WERI-Rb-1 (cell line): ENCODE measurements at regions not wholly inside any gene's neighbourhood (a gene's known extent, or its start where the extent isn't known, plus 50 kb on each side); places are given as distances from the start of the nearest gene placed in this dataset.

Source experiments
- DNase-seq: peaks from one replicate; pipeline ENCODE4 v3.0.0-alpha.2; 2020
- H3K27ac ChIP-seq: fragments of 250-450 bp; sonication (Bioruptor Pico); 2 replicates; pipeline ENCODE4 v1.5.1; 2020; ENCODE audit warnings: mild to moderate bottlenecking, moderate library complexity
- H3K27me3 ChIP-seq: fragments of 250-450 bp; sonication (Bioruptor Pico); 2 replicates; pipeline ENCODE4 v1.5.1; 2021; ENCODE audit warnings: mild to moderate bottlenecking, low read depth, moderate library complexity; ENCODE audit not compliant: insufficient read depth, severe bottlenecking
- H3K36me3 ChIP-seq: fragments of 250-450 bp; sonication (Bioruptor Pico); 2 replicates; pipeline ENCODE4 v1.5.1; 2020; ENCODE audit warnings: mild to moderate bottlenecking, moderate library complexity
- H3K4me3 ChIP-seq: 2 replicates; pipeline ENCODE4 v1.5.1; 2011; ENCODE audit warnings: low read depth, mild to moderate bottlenecking, control low read depth, low read length
- H3K9me3 ChIP-seq: fragments of 250-450 bp; sonication (Bioruptor Pico); 2 replicates; pipeline ENCODE4 v1.5.1; 2021; ENCODE audit warnings: mild to moderate bottlenecking, moderate library complexity; ENCODE audit not compliant: severe bottlenecking
- CTCF ChIP-seq: IDR thresholded peaks from 2 replicates; pipeline ENCODE4 v1.5.1; 2011; ENCODE audit warnings: low read depth, mild to moderate bottlenecking, control low read depth, inconsistent platforms, low read length

- Histone ChIP-seq H3K9me3 (no peaks in the 10 kb centered on the region), H3K36me3 (no peaks in the 10 kb centered on the region), H3K27ac (no peak overlapping the region), H3K27me3 (no peaks in the 10 kb centered on the region), H3K4me3 (no peak overlapping the region)
- no peak for DNase-seq
- TF ChIP-seq CTCF = no peak
These were observed 104.7 kb upstream of the SLC66A3 start for GRCh38 chr2:11050565-11050964.

GRCh38 chr2:11051280-11051679, 104.0 kb upstream of the SLC66A3 start:
- no peak overlapping the region for H3K4me3 ChIP-seq
- DNase-seq = no peak
- TF ChIP-seq CTCF = no peak
- no peaks in the 10 kb centered on the region for H3K36me3 ChIP-seq
- H3K9me3 ChIP-seq = no peaks in the 10 kb centered on the region
- no peak overlapping the region for H3K27ac ChIP-seq
- H3K27me3 ChIP-seq = no peaks in the 10 kb centered on the region

- H3K4me3 ChIP-seq = no peak overlapping the region
- no peak for TF ChIP-seq CTCF
- H3K9me3 ChIP-seq = no peaks in the 10 kb centered on the region
- H3K27me3 ChIP-seq = no peaks in the 10 kb centered on the region
- H3K36me3 ChIP-seq = no peaks in the 10 kb centered on the region
- no peak overlapping the region for H3K27ac ChIP-seq
- no peak for DNase-seq
These were observed 101.7 kb upstream of the SLC66A3 start for GRCh38 chr2:11053546-11053945.

GRCh38 chr2:11054783-11055678, 100.2 kb upstream of the SLC66A3 start:
- Histone ChIP-seq H3K4me3 (no peak overlapping the region), H3K9me3 (no peaks in the 10 kb centered on the region), H3K27ac (no peak overlapping the region), H3K36me3 (no peaks in the 10 kb centered on the region), H3K27me3 (no peaks in the 10 kb centered on the region)
- TF ChIP-seq CTCF = no peak
- no peak for DNase-seq

GRCh38 chr2:11055679-11056215, 99.5 kb upstream of the SLC66A3 start:
- H3K36me3 ChIP-seq = no peaks in the 10 kb centered on the region
- H3K4me3 ChIP-seq = no peak overlapping the region
- no peak overlapping the region for H3K27ac ChIP-seq
- peaks cover 5% of the 10 kb centered on the region for H3K9me3 ChIP-seq
- H3K27me3 ChIP-seq = no peaks in the 10 kb centered on the region
- TF ChIP-seq CTCF = no peak
- no peak for DNase-seq

GRCh38 chr2:11056614-11057013, 98.7 kb upstream of the SLC66A3 start:
- Histone ChIP-seq H3K36me3 (no peaks in the 10 kb centered on the region), H3K27me3 (no peaks in the 10 kb centered on the region)
- DNase-seq = no peak

More at GRCh38 chr2:11056614-11057013, 98.7 kb upstream of the SLC66A3 start:
- Histone ChIP-seq H3K9me3 (peaks cover 5% of the 10 kb centered on the region), H3K27ac (no peak overlapping the region), H3K4me3 (no peak overlapping the region)
- no peak for TF ChIP-seq CTCF
